ENCODE measurements at regions not wholly inside any gene's neighbourhood (a gene's known extent, or its start where the extent isn't known, plus 50 kb on each side); places are given as distances from the start of the nearest gene placed in this dataset.
"Not testable (repeated sequence)": the region's sequence is repeated elsewhere in the genome, so short reads cannot be mapped to it uniquely, and the experiment has no call there.

- H4K5ac ChIP-seq (ENCODE audit: insufficient read length, low read depth, low read length); H3K9ac ChIP-seq (replicated peaks in 1 of 4; ENCODE audit: extremely low read depth in 1 of 4, low read depth in 3 of 4, low read length in 3 of 4); FAIRE-seq; H2BK120ac ChIP-seq (replicated peaks; ENCODE audit: low read depth, low read length); H4K20me1 ChIP-seq (replicated peaks in 1 of 2; ENCODE audit: control insufficient read depth in 1 of 2, insufficient read depth in 2 of 2, low read length in 2 of 2); H3K9me3 ChIP-seq (ENCODE audit: insufficient read depth in 2 of 2, low read depth in 1 of 2, low read length in 1 of 2); H3K23ac ChIP-seq (ENCODE audit: insufficient read length); H2AFZ ChIP-seq (ENCODE audit: low read length); H3K23me2 ChIP-seq (ENCODE audit: low read depth, low read length); H3K27ac ChIP-seq (ENCODE audit: low read depth, low read length); H3K79me2 ChIP-seq (ENCODE audit: control insufficient read depth in 1 of 2, insufficient read depth in 2 of 2, low read length in 2 of 2); DNase-seq (ENCODE audit: low read depth in 1 of 2, low spot score in 2 of 2); H2BK20ac ChIP-seq (ENCODE audit: low read length); H3K27me3 ChIP-seq (replicated peaks in 1 of 4; ENCODE audit: control insufficient read depth in 3 of 4, extremely low read depth in 1 of 4, insufficient read depth in 3 of 4, low read length in 3 of 4); H2BK15ac ChIP-seq (ENCODE audit: low read length); H2BK12ac ChIP-seq (ENCODE audit: low read depth, low read length); H3K36me3 ChIP-seq (ENCODE audit: control insufficient read depth in 2 of 4, insufficient read depth in 4 of 4, low read length in 3 of 4); H2AK5ac ChIP-seq (ENCODE audit: low read depth, low read length); H4K91ac ChIP-seq (replicated peaks; ENCODE audit: insufficient read length, low read length); H3K4ac ChIP-seq (replicated peaks; ENCODE audit: insufficient read length, low read depth, low read length); H3K4me1 ChIP-seq (replicated peaks in 1 of 4; ENCODE audit: control insufficient read depth in 3 of 4, insufficient read depth in 4 of 4, low read length in 3 of 4); CTCF ChIA-PET (ENCODE audit: partially characterized antibody); POLR2A ChIA-PET (ENCODE audit: partially characterized antibody); H3K14ac ChIP-seq (ENCODE audit: insufficient read length); H2BK5ac ChIP-seq (ENCODE audit: low read depth, low read length); H3K4me2 ChIP-seq (ENCODE audit: insufficient read depth in 1 of 2, low read depth in 2 of 2, low read length in 2 of 2); H3K79me1 ChIP-seq (ENCODE audit: low read depth, low read length); H4K8ac ChIP-seq (ENCODE audit: extremely low read depth, insufficient read depth, low read length); H3K56ac ChIP-seq (replicated peaks; ENCODE audit: insufficient read length, low read depth, low read length); H3K18ac ChIP-seq (ENCODE audit: extremely low read depth, low read length); H3K4me3 ChIP-seq (ENCODE audit: extremely low read depth in 1 of 4, insufficient read depth in 2 of 4, low read depth in 3 of 4, low read length in 4 of 4): not testable (repeated sequence)
- WGBS, 2 experiments (ENCODE audit: extremely low coverage in 1 of 2, insufficient coverage in 1 of 2, insufficient read length in 1 of 2, insufficient replicate concordance in 2 of 2, low coverage in 1 of 2, low lambda C conversion rate in 2 of 2, missing lambda C conversion rate in 1 of 2), result 90% methylated on average over 2 of the region's 2 CpGs; no CpG with 5 or more reads in 1 of the 2 experiments
Observed at GRCh38 chr1:166695834-166696233, 143.4 kb upstream of the POGK start.

All from H1 (cell line).